DOHH2 (cell line): ENCODE measurements at regions not wholly inside any gene's neighbourhood (a gene's known extent, or its start where the extent isn't known, plus 50 kb on each side); places are given as distances from the start of the nearest gene placed in this dataset.

Experiments
- CTCF ChIP-seq: fragments of 200-600 bp; sonication (generic); IDR thresholded peaks from one replicate; pipeline ENCODE4 v1.5.1; 2014; ENCODE audit warnings: antibody characterized with exemption, mild to moderate bottlenecking, low read depth, low read length; ENCODE audit not compliant: poor library complexity, severe bottlenecking
- EZH2phosphoT487 ChIP-seq: fragments of 200-600 bp; sonication (generic); IDR thresholded peaks from 2 replicates; pipeline ENCODE4 v1.6.1; 2017; ENCODE audit warnings: borderline replicate concordance, mild to moderate bottlenecking, antibody characterized with exemption, low read length, moderate library complexity, mixed read lengths

GRCh38 chr9:78903581-78903980 lies 606.7 kb downstream of the PSAT1 start:
- TF ChIP-seq CTCF (no peak), EZH2phosphoT487 (no peak)
